ENCODE measurements at regions not wholly inside any gene's neighbourhood (a gene's known extent, or its start where the extent isn't known, plus 50 kb on each side); places are given as distances from the start of the nearest gene placed in this dataset.
A peak's percentile ranks its signal among the peaks of the same experiment; 100 is the strongest.

DNA sequence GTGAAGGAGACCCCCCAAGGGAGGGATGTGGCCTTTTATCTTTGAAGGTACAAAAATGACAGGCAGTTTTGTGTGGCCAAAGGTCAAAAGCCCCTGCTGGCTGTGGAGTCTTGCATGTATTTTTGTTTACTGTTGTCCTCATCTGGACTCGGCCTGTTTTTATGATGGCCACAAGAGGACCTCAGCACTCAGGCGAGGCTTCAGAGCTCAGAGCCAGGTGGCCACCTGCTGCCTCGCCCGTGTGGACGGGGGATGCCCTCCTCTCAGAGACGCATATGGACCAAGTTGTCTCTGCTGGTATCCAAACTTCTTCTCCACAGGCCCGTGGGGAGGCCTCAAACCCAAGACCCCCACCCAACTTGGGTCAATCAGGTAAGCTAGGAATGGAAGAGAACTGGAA is 118.2 kb downstream of the DACT2 start:
- no peak for TF ChIP-seq POLR2AphosphoS5 (IDR thresholded peaks at IDR 0.05; ENCODE audit: low read depth, low read length)
- no peak for TF ChIP-seq POLR2A (IDR thresholded peaks at IDR 0.05; ENCODE audit: borderline replicate concordance, extremely low read depth, insufficient read depth, insufficient read length)
- TF ChIP-seq RAD21 (IDR thresholded peaks at IDR 0.05; ENCODE audit: low read depth): peak; percentile 49
- TF ChIP-seq TCF7L2 (IDR thresholded peaks at IDR 0.05; ENCODE audit: borderline replicate concordance, extremely low read depth, insufficient read depth, insufficient read length): no peak
- TF ChIP-seq, protein P1, sequence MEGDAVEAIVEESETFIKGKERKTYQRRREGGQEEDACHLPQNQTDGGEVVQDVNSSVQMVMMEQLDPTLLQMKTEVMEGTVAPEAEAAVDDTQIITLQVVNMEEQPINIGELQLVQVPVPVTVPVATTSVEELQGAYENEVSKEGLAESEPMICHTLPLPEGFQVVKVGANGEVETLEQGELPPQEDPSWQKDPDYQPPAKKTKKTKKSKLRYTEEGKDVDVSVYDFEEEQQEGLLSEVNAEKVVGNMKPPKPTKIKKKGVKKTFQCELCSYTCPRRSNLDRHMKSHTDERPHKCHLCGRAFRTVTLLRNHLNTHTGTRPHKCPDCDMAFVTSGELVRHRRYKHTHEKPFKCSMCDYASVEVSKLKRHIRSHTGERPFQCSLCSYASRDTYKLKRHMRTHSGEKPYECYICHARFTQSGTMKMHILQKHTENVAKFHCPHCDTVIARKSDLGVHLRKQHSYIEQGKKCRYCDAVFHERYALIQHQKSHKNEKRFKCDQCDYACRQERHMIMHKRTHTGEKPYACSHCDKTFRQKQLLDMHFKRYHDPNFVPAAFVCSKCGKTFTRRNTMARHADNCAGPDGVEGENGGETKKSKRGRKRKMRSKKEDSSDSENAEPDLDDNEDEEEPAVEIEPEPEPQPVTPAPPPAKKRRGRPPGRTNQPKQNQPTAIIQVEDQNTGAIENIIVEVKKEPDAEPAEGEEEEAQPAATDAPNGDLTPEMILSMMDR (IDR thresholded peaks at IDR 0.05 in 2 of 3, conservative IDR thresholded peaks at IDR 0.05 in 1 of 3; ENCODE audit: borderline replicate concordance in 1 of 3, insufficient read depth in 1 of 3, low read depth in 2 of 3, low read length in 2 of 3): peak in 2 of 3 experiments; percentile 48 to 53; a peak in 4 of 6 replicates
- no peak for TF ChIP-seq SRF (IDR thresholded peaks at IDR 0.05; ENCODE audit: low read depth)
- no peak for TF ChIP-seq ATF3 (IDR thresholded peaks at IDR 0.05)
- no peak for TF ChIP-seq EZH2 (IDR thresholded peaks at IDR 0.05)
